ENCODE measurements at regions not wholly inside any gene's neighbourhood (a gene's known extent, or its start where the extent isn't known, plus 50 kb on each side); places are given as distances from the start of the nearest gene placed in this dataset.

GRCh38 chr13:21318891-21319532 is 140.1 kb downstream of the ZDHHC20 start:
- no peak for TF ChIP-seq POU6F1 (CRISPR knock-in tag; IDR thresholded peaks at IDR 0.05; ENCODE audit: borderline replicate concordance, low read depth)
- no peak for TF ChIP-seq ZNF565 (CRISPR knock-in tag; conservative IDR thresholded peaks at IDR 0.05; ENCODE audit: low read depth)
- no peak for ATAC-seq

- TF ChIP-seq ESRRG (CRISPR knock-in tag; IDR thresholded peaks at IDR 0.05) (no peak), BACH2 (CRISPR knock-in tag; IDR thresholded peaks at IDR 0.05; ENCODE audit: borderline replicate concordance) (no peak), TSHZ2 (CRISPR knock-in tag; IDR thresholded peaks at IDR 0.05) (no peak), ZNF565 (CRISPR knock-in tag; conservative IDR thresholded peaks at IDR 0.05; ENCODE audit: low read depth) (no peak)
- ATAC-seq, result no peak
These were observed 139.0 kb downstream of the ZDHHC20 start for GRCh38 chr13:21319869-21320641.

- no peak for ATAC-seq
- TF ChIP-seq ARNTL (CRISPR knock-in tag; IDR thresholded peaks at IDR 0.05; ENCODE audit: borderline replicate concordance, low read depth) (no peak), ISL1 (CRISPR knock-in tag; IDR thresholded peaks at IDR 0.05) (no peak)
These were observed 138.5 kb downstream of the ZDHHC20 start for GRCh38 chr13:21320642-21321034.

GRCh38 chr13:21321269-21321668 is 137.8 kb downstream of the ZDHHC20 start:
- no peak for TF ChIP-seq ZC3H10 (CRISPR knock-in tag; IDR thresholded peaks at IDR 0.05)
- no peak for TF ChIP-seq POU6F1 (CRISPR knock-in tag; IDR thresholded peaks at IDR 0.05; ENCODE audit: borderline replicate concordance, low read depth)
- no peak for TF ChIP-seq CSDC2 (CRISPR knock-in tag; IDR thresholded peaks at IDR 0.05)
- no peak for ATAC-seq

- ATAC-seq, result no peak
- TF ChIP-seq CSDC2 (CRISPR knock-in tag; IDR thresholded peaks at IDR 0.05), result no peak
These were observed 136.7 kb downstream of the ZDHHC20 start for GRCh38 chr13:21322327-21322965.
